Neural crest cell (in vitro differentiated cells): ENCODE measurements at regions not wholly inside any gene's neighbourhood (a gene's known extent, or its start where the extent isn't known, plus 50 kb on each side); places are given as distances from the start of the nearest gene placed in this dataset.

Source experiments
- DNase-seq: peaks from one replicate; pipeline ENCODE4 v3.0.0; 2021; ENCODE audit warnings: low read depth, mixed read lengths, low spot score
- H3K27ac Mint-ChIP-seq: one replicate; pipeline ENCODE4 v1.8.0; 2021; ENCODE audit warnings: mild to moderate bottlenecking, mixed read lengths; ENCODE audit not compliant: unreplicated experiment
- H3K27me3 Mint-ChIP-seq: 2 replicates; pipeline ENCODE4 v1.8.0; 2021; ENCODE audit warnings: low read depth, mild to moderate bottlenecking, mixed read lengths
- H3K36me3 Mint-ChIP-seq: 2 replicates; pipeline ENCODE4 v1.8.0; 2021; ENCODE audit warnings: low read depth, mild to moderate bottlenecking, mixed read lengths
- H3K4me1 Mint-ChIP-seq: 2 replicates; pipeline ENCODE4 v1.8.0; 2021; ENCODE audit warnings: mixed read lengths
- H3K4me3 Mint-ChIP-seq: one replicate; pipeline ENCODE4 v1.8.0; 2021; ENCODE audit warnings: mild to moderate bottlenecking, mixed read lengths
- H3K9me3 Mint-ChIP-seq: 2 replicates; pipeline ENCODE4 v1.8.0; 2021; ENCODE audit warnings: mixed read lengths
- TF ChIP-seq, protein P1 (sequence below): fragments of 200-600 bp; sonication (generic); conservative IDR thresholded peaks from 2 replicates; pipeline ENCODE4 v1.5.0; 2021; ENCODE audit warnings: antibody characterized with exemption, mild to moderate bottlenecking

DNA sequence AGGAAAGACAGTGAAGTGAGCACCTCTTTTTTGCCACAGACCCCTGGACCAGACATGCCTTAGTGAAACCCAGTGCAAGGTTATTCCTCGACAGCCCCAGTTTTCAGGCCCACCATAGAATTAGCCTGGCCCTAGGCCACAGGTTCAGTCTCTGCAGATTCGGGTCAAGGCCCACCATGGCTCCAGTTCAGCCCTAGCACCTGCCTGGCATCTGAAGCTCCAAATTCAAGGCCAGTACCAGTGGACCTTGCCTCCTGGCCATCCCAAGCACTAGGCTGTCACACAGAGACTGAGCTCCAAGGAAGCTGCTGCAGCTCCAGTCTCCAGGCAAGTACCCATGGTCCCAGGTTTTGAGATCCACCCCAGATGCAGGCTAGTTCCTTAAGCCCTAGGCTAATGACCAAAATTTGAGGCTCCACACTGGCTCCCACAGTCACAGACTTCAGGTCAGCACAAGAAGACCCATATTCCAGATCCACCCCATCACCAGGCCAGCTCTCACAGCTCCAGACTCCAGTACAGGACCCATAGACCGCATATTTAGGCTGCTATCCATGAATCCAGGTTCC lies 877.5 kb upstream of the ADGRB3 start:
- H3K4me1 Mint-ChIP-seq, result no peaks in the 10 kb centered on the region
- H3K27ac Mint-ChIP-seq, result no peak overlapping the region
- no peaks in the 10 kb centered on the region for H3K9me3 Mint-ChIP-seq

DNA sequence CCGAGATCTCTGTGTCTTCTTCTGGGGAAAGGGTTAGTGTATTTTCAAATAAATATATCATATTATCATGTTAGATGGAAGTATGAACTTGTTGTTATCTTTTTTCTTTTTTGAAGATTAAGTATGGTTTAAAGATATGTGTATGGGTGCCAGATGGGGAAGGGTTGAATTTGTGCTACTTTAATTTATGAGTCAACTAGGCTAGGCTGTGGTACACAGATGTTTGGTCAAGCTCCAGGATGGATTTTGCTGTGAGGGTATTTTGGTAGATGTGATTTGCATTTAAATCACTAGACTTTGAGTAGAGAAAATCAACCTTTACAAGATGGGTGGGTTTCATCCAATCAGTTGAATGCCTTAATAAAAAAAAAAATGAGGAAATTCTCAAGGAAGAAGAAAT lies 886.6 kb upstream of the ADGRB3 start:
- Mint-ChIP-seq H3K36me3 (no peaks in the 10 kb centered on the region), H3K4me3 (no peak overlapping the region), H3K4me1 (no peaks in the 10 kb centered on the region), H3K27ac (no peak overlapping the region), H3K27me3 (no peaks in the 10 kb centered on the region), H3K9me3 (peaks cover 3% of the 10 kb centered on the region)
- no peak for DNase-seq
- TF ChIP-seq, protein P1, sequence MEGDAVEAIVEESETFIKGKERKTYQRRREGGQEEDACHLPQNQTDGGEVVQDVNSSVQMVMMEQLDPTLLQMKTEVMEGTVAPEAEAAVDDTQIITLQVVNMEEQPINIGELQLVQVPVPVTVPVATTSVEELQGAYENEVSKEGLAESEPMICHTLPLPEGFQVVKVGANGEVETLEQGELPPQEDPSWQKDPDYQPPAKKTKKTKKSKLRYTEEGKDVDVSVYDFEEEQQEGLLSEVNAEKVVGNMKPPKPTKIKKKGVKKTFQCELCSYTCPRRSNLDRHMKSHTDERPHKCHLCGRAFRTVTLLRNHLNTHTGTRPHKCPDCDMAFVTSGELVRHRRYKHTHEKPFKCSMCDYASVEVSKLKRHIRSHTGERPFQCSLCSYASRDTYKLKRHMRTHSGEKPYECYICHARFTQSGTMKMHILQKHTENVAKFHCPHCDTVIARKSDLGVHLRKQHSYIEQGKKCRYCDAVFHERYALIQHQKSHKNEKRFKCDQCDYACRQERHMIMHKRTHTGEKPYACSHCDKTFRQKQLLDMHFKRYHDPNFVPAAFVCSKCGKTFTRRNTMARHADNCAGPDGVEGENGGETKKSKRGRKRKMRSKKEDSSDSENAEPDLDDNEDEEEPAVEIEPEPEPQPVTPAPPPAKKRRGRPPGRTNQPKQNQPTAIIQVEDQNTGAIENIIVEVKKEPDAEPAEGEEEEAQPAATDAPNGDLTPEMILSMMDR, result no peak

More for the DNA sequence above, 877.5 kb upstream of the ADGRB3 start:
- Mint-ChIP-seq H3K27me3 (no peaks in the 10 kb centered on the region), H3K4me3 (no peak overlapping the region), H3K36me3 (no peaks in the 10 kb centered on the region)
- TF ChIP-seq, protein P1, result no peak
- DNase-seq, result no peak

DNA sequence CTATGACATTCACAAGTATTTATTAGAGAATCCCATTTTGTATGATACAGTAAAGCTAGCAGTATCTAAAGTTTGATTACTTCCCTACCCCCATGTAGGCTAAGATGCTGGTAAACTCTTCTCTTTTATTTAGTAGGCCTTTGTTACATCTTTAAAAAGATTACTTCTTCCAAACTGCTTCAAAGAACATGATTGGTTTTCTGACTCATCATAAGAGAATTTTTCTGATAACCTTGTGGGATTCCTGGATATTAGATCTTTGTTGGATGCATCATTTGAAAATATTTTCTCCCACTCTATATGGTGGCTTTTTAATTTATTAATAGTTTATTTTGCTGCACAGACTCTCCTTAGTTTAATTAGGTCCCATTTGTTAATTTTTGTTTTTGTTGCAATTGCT lies 898.3 kb upstream of the ADGRB3 start:
- H3K4me1 Mint-ChIP-seq, result no peaks in the 10 kb centered on the region
- no peaks in the 10 kb centered on the region for H3K27me3 Mint-ChIP-seq
- H3K36me3 Mint-ChIP-seq, result no peaks in the 10 kb centered on the region
- H3K27ac Mint-ChIP-seq, result no peak overlapping the region
- no peaks in the 10 kb centered on the region for H3K9me3 Mint-ChIP-seq
- DNase-seq, result no peak
- H3K4me3 Mint-ChIP-seq, result no peak overlapping the region
- TF ChIP-seq, protein P1, result no peak

DNA sequence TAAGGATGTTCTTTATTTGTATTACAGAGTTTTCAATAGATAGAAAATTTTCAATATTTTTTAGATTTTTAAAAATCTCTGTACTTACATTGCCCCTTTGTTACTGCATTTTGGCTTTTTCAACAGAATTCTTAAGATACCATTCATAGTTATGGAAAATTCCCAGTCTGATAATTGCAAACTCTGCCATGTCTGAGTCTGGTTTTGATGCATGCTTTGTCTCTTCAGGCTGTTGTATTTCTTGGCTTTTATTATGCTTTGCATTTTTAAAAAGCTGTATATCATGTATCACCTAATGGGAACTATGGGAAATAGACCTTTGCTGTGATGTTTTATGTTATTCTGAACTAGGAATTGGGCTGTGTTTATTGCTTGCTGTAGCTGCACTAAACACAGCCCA lies 898.9 kb upstream of the ADGRB3 start:
- Mint-ChIP-seq H3K4me3 (no peak overlapping the region), H3K27ac (no peak overlapping the region), H3K9me3 (no peaks in the 10 kb centered on the region), H3K4me1 (no peaks in the 10 kb centered on the region), H3K27me3 (no peaks in the 10 kb centered on the region), H3K36me3 (no peaks in the 10 kb centered on the region)
- DNase-seq, result no peak
- TF ChIP-seq, protein P1, result no peak

DNA sequence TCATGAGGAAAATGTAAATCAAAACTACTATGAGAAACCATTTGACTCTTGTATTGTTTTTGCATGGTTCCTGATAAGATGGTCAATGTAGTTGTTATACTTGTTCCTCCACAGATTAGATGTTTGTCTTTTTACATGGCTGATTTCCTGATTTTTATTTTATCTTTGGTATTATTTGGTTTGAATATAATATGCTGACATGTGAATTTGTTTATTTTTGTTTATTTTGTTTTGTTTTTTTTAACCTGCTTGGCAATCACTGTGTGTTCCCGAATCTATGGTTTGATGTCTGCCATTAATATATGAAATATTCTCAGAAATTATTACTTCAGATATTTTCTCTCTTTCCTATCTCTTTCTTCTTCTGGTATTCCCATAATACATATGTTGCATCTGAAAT lies 899.5 kb upstream of the ADGRB3 start:
- DNase-seq, result no peak
- Mint-ChIP-seq H3K4me1 (no peaks in the 10 kb centered on the region), H3K27me3 (no peaks in the 10 kb centered on the region), H3K9me3 (no peaks in the 10 kb centered on the region), H3K4me3 (no peak overlapping the region), H3K27ac (no peak overlapping the region), H3K36me3 (no peaks in the 10 kb centered on the region)
- TF ChIP-seq, protein P1, result no peak

DNA sequence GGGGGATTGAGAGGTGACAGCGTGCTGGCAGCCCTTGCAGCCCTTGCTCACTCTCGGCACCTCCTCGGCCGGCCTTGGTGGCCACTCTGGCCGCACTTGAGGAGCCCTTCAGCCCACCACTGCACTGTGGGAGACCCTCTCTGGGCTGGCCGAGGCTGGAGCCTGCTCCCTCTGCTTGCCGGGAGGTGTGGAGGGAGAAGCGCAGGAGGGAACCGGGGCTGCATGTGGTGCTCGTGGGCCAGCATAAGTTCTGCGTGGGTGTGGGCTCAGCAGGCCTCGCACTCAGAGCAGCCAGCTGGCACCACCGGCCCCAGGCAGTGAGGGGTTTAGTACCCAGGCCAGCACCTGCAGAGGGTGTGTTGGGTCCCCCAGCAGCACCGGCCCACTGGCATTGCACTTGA lies 912.2 kb upstream of the ADGRB3 start:
- peaks cover 6% of the 10 kb centered on the region for H3K9me3 Mint-ChIP-seq
- no peak for DNase-seq
- TF ChIP-seq, protein P1, result no peak
- H3K4me3 Mint-ChIP-seq, result no peak overlapping the region
- no peaks in the 10 kb centered on the region for H3K36me3 Mint-ChIP-seq
- no peaks in the 10 kb centered on the region for H3K4me1 Mint-ChIP-seq
- H3K27me3 Mint-ChIP-seq, result no peaks in the 10 kb centered on the region
- H3K27ac Mint-ChIP-seq, result no peak overlapping the region
